Ovary (tissue), 3 donors: ENCODE measurements at regions not wholly inside any gene's neighbourhood (a gene's known extent, or its start where the extent isn't known, plus 50 kb on each side); places are given as distances from the start of the nearest gene placed in this dataset.

Experiments used
- EP300 ChIP-seq: sonication (generic); formaldehyde crosslinking; IDR thresholded peaks from one replicate; pipeline ENCODE4 v1.6.1; 2017; ENCODE audit warnings: antibody characterized with exemption
- POLR2A ChIP-seq: fragments of 450-650 bp; IDR thresholded peaks from one replicate; pipeline ENCODE4 v1.6.1; 2017; ENCODE audit warnings: antibody characterized with exemption, mild to moderate bottlenecking, moderate library complexity
- TF ChIP-seq, protein P1 (sequence below), 3 donors: fragments of 450-650 bp in 2 of 3; fragments of 200-600 bp in 1 of 3; IDR thresholded peaks; one replicate each; pipeline versions ENCODE4 v1.5.1 to v1.8.0; 2016 to 2022; ENCODE audit warnings: antibody characterized with exemption in 3 of 3, mild to moderate bottlenecking in 1 of 3
- donor health status: DM: no; HTN: no; CAD: no.

DNA sequence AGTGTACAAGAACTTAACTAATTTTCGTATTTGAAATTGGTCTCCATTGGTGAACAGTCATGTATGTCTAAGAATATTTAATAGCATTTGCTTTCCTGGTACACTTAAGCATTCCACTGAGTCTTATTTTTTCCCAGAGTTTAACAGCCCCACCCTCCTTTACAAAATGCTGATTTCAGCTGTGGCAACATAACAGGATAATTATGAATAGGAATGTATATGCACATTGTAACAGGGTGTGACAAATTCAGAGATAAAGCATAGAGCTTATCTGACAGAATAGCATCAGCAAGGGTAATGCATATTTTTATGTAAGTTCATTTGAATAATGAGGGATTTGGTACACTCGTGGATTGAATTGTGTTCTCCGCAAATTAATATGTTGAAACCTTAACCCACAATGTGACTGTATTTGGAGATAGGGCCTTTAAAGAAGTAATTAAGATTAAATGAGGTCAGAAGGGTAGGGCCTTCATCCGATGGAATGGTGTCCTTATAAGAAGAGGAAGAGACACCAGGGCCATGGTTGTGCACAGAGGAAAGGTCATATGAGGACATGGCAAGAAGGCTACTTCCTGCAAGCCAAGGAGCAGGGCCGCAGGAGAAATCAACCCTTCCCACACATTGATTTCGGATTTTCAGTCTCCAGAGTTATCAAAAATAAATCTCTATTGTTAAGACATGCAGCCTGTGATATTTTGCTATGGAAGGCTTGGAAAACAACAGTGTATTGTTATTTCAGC is 439.7 kb upstream of the CDH20 start:
- TF ChIP-seq, protein P1, sequence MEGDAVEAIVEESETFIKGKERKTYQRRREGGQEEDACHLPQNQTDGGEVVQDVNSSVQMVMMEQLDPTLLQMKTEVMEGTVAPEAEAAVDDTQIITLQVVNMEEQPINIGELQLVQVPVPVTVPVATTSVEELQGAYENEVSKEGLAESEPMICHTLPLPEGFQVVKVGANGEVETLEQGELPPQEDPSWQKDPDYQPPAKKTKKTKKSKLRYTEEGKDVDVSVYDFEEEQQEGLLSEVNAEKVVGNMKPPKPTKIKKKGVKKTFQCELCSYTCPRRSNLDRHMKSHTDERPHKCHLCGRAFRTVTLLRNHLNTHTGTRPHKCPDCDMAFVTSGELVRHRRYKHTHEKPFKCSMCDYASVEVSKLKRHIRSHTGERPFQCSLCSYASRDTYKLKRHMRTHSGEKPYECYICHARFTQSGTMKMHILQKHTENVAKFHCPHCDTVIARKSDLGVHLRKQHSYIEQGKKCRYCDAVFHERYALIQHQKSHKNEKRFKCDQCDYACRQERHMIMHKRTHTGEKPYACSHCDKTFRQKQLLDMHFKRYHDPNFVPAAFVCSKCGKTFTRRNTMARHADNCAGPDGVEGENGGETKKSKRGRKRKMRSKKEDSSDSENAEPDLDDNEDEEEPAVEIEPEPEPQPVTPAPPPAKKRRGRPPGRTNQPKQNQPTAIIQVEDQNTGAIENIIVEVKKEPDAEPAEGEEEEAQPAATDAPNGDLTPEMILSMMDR (IDR thresholded peaks at IDR 0.05) = no peak
- TF ChIP-seq POLR2A (no peak), EP300 (no peak)
